ACC112 (cell line): ENCODE measurements at regions not wholly inside any gene's neighbourhood (a gene's known extent, or its start where the extent isn't known, plus 50 kb on each side); places are given as distances from the start of the nearest gene placed in this dataset.
"Not testable (repeated sequence)": the region's sequence is repeated elsewhere in the genome, so short reads cannot be mapped to it uniquely, and the experiment has no call there.

Experiments used
- H2AFZ ChIP-seq: fragments of 200-600 bp; sonication (generic); one replicate; pipeline ENCODE4 v1.6.0; 2017; ENCODE audit warnings: antibody characterized with exemption, low read length; ENCODE audit not compliant: unreplicated experiment
- H3K27ac ChIP-seq: fragments of 200-600 bp; sonication (generic); 2 replicates; pipeline ENCODE4 v1.5.1; 2014; ENCODE audit warnings: low read depth, mild to moderate bottlenecking, antibody characterized with exemption, low read length, moderate library complexity
- H3K27me3 ChIP-seq: fragments of 200-600 bp; sonication (generic); 2 replicates; pipeline ENCODE4 v1.6.1; 2014; ENCODE audit warnings: mild to moderate bottlenecking, antibody characterized with exemption, low read length, moderate library complexity, mixed read lengths; ENCODE audit not compliant: insufficient read depth
- H3K36me3 ChIP-seq: fragments of 200-600 bp; sonication (generic); 2 replicates; pipeline ENCODE4 v1.6.1; 2016; ENCODE audit warnings: mild to moderate bottlenecking, antibody characterized with exemption, low read length, moderate library complexity, mixed read lengths; ENCODE audit not compliant: insufficient read depth
- H3K4me1 ChIP-seq: fragments of 200-600 bp; sonication (generic); one replicate; pipeline ENCODE4 v1.6.1; 2016; ENCODE audit warnings: low read length, mixed read lengths; ENCODE audit not compliant: insufficient read depth, unreplicated experiment, control insufficient read depth
- H3K4me3 ChIP-seq: fragments of 200-600 bp; sonication (generic); 2 replicates; pipeline ENCODE4 v1.5.1; 2014; ENCODE audit warnings: mild to moderate bottlenecking, low read depth, low read length
- H3K79me2 ChIP-seq: fragments of 200-600 bp; sonication (generic); one replicate; pipeline ENCODE4 v1.6.0; 2016; ENCODE audit warnings: low read length; ENCODE audit not compliant: control insufficient read depth, unreplicated experiment, insufficient read depth

DNA sequence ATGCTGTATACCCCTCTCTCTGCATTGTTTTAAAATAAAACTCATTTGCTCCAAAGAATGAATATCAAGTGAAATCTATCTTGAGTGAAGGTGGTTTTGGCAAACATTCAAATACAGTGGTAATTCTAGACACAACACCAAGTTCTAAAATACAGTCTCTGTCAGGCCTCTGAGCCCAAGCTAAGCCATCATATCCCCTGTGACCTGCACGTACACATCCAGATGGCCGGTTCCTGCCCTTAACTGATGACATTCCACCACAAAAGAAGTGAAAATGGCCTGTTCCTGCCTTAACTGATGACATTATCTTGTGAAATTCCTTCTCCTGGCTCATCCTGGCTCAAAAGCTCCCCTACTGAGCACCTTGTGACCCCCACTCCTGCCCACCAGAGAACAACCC, 1201.5 kb downstream of the FLRT2 start:
- H2AFZ ChIP-seq, H3K36me3 ChIP-seq, H3K27me3 ChIP-seq, H3K4me1 ChIP-seq, H3K27ac ChIP-seq, H3K79me2 ChIP-seq, H3K4me3 ChIP-seq: not testable (repeated sequence)

DNA sequence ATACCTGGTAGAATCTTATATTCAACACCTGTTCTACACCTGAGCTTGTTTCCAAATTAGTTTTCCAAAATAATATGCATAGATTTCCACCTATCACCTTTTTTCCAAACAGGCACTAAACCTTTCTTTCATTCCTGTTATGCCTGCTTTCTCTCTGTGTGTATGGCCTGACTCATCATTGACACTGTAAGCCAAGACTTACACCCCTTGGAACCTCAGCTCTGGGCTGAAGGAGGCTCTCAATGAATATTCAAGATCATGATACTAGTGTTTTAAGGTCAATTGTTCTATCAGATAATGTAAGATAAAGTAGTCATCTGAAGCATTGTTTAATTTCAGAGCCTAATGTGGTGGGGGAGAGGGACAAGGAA, 1193.3 kb downstream of the FLRT2 start:
- no peaks in the 10 kb centered on the region for H3K4me1 ChIP-seq
- no peak overlapping the region for H3K27ac ChIP-seq
- no peaks in the 10 kb centered on the region for H3K79me2 ChIP-seq
- no peak overlapping the region for H2AFZ ChIP-seq
- H3K27me3 ChIP-seq, result no peaks in the 10 kb centered on the region
- H3K4me3 ChIP-seq, result no peak overlapping the region
- no peaks in the 10 kb centered on the region for H3K36me3 ChIP-seq

DNA sequence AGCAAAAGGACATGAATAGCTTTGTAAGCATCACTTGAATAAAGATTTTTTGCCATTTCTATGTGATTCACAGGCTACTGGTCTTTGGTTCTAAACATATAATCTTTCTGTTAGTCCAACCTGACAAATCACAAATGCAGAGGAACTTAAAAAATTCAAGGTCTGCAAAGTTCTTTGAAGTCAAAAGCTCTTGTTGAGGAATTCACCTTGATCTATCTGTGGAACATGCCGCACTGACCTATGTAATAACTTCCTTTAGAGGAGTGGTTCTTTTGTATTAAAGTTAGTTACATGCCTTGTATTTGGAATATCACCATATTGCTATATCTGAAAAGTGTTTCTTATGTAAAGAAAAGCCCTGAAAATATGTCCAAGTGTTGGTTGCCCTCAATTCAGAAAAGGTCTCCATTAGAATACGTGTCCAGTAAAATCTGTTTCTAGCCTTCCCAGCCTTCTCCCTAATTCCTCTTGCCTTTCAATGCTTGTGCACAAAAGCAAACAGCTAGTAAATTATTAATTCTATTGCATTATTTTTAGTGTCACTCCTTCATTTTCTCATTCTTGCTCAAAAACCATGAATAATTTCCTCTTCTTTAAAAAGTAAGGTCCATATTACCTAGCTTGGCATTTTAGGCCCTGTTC, 1192.8 kb downstream of the FLRT2 start:
- H2AFZ ChIP-seq, result no peak overlapping the region
- no peak overlapping the region for H3K4me3 ChIP-seq
- no peak overlapping the region for H3K27ac ChIP-seq
- no peaks in the 10 kb centered on the region for H3K36me3 ChIP-seq
- no peaks in the 10 kb centered on the region for H3K79me2 ChIP-seq
- no peaks in the 10 kb centered on the region for H3K4me1 ChIP-seq
- no peaks in the 10 kb centered on the region for H3K27me3 ChIP-seq

DNA sequence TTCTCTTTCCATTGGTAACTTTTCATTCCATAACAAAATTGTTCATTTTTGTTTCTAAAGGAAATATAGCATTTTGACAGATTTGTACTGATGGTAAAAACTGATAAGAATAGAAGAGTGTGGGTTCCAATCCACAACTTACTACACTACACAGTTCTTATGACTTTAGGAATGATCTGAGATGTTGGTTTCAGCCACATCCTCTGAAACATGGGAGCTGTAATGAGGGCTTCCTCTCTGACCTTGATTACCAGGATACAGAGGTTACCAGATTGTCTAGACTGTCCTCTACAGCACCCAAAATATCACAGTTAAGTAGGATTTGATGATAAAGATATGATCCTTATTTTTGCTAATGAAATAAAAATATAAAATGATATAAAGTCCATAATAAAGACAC, 1184.6 kb downstream of the FLRT2 start:
- Histone ChIP-seq H3K79me2 (no peaks in the 10 kb centered on the region), H3K4me1 (no peaks in the 10 kb centered on the region), H3K27me3 (no peaks in the 10 kb centered on the region), H3K4me3 (no peak overlapping the region), H2AFZ (no peak overlapping the region), H3K36me3 (no peaks in the 10 kb centered on the region), H3K27ac (no peak overlapping the region)

DNA sequence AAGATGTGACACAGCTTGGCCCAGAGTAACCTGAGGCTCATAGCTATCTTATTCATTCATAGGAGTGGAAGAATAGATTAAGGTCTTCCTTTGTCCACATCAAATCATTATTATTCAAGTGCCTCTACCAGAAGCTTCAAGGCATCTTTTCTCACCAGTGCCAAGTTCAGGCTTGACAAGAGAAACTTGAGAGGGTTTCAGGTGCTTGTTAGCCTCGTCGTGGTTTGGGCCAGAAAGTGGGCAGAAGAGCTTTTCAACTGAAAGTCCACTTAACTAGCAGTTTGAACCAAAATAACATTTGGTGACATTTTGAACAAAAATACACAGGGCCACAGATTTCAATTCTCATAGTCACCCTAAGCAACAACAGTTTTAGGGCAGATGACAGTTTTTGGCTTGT, 1184.2 kb downstream of the FLRT2 start:
- Histone ChIP-seq H3K36me3 (no peaks in the 10 kb centered on the region), H2AFZ (no peak overlapping the region), H3K4me1 (no peaks in the 10 kb centered on the region), H3K79me2 (no peaks in the 10 kb centered on the region), H3K27me3 (no peaks in the 10 kb centered on the region), H3K27ac (no peak overlapping the region), H3K4me3 (no peak overlapping the region)

DNA sequence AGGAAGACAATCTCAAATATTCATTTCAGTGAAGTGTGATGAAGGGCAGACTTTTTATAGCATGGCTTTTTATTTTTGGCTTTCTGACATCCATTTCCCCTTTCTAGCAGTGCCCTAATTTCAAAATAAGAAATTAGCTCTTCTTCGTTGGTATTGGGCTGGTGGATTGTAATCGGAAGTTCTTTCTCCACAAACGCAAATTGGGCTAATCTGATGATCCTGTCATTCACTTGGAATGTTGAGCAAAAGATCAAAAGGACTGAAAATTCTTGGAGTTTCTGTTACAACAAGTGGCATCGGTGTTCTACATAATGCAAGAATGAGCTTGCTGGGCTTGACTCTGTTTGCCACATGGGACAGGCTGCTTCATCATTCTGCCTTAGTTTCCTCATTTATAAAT, 1182.8 kb downstream of the FLRT2 start:
- Histone ChIP-seq H3K36me3 (no peaks in the 10 kb centered on the region), H3K27me3 (no peaks in the 10 kb centered on the region), H3K4me1 (no peaks in the 10 kb centered on the region), H3K4me3 (no peak overlapping the region), H3K79me2 (no peaks in the 10 kb centered on the region), H3K27ac (no peak overlapping the region), H2AFZ (no peak overlapping the region)

DNA sequence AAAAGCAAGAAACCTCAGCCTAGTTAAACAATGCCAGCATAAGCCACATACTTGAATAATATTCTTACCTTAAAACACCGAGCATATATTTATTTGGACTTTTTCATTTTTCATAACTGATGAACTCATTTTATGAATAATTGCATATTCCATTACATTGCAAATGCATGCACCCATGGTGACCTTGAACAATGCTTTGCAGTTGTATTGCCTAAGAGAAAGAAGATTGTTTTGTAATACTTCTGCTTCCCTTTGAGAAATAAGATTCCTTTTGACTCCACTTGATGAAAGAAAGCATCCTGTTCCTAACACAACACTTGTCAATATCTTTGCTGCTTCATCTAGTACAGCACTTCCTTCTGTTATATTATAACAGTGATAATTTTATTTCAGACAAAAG, 1182.2 kb downstream of the FLRT2 start:
- H3K79me2 ChIP-seq, result no peaks in the 10 kb centered on the region
- no peak overlapping the region for H3K27ac ChIP-seq
- no peak overlapping the region for H2AFZ ChIP-seq
- no peaks in the 10 kb centered on the region for H3K27me3 ChIP-seq
- H3K36me3 ChIP-seq, result no peaks in the 10 kb centered on the region
- no peaks in the 10 kb centered on the region for H3K4me1 ChIP-seq
- H3K4me3 ChIP-seq, result no peak overlapping the region

DNA sequence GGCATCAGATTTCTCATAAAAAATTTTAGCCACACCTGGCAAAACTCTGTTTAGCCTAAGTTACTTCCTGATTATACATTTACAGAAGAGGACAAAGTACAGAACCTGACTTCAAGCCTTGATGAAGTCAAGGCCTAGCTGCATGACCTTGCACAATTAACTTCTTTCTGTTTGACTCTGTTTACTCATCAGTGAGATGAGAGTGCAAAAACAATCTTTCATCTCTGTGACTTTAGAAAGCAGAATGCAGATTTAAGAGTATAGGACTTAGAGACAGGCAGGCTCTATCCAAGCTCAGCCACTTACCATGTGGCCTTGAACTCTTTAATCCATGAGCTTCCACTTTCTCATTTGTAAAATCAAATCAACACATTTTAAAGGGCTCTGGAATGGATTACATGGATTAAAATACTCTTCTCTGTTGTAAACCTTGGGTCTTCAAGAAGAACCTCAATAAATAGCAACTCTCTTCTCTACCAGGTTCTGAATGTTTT, 1178.9 kb downstream of the FLRT2 start:
- H3K4me1 ChIP-seq, result no peaks in the 10 kb centered on the region
- H3K79me2 ChIP-seq, result no peaks in the 10 kb centered on the region
- no peak overlapping the region for H3K27ac ChIP-seq
- H3K27me3 ChIP-seq, result no peaks in the 10 kb centered on the region
- no peak overlapping the region for H2AFZ ChIP-seq
- H3K4me3 ChIP-seq, result no peak overlapping the region
- H3K36me3 ChIP-seq, result no peaks in the 10 kb centered on the region

DNA sequence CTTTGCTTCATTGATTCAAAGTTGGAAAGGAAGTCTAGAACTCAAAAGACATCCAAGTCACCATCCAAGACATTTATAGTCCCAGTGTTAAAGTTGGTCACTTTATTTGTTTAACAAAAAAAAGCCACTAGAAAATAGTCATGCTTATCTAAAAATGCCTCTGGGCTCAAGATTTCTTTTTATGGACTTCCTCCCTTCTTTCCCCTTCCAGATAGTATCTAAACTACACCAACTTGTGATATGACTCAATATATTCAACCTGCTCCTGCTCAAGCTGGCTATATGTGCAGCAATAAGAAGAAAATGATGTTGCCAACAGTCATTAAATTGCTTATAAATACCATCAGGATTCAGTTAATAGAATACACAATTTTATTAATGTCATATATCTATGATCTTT, 1177.1 kb downstream of the FLRT2 start:
- Histone ChIP-seq H3K4me1 (no peaks in the 10 kb centered on the region), H3K4me3 (no peak overlapping the region)

DNA sequence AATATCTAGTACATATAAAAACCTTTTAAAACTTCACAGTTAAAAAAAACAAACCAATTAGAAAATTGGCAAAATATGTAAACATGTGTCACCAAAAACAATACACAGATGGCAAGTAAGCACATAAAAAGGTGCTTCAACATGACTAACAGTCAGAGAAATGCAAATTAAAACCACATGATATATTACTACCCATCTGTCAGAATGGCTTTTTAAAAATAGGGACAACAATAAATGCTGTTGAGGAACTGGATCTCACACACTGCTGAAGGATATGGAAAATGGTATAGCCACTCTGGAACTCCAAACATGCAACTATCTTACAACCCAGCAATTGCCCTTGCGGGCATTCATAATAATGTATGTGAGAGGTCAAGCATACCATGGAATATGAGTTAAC, 1153.6 kb downstream of the FLRT2 start:
- Histone ChIP-seq H3K4me1 (no peaks in the 10 kb centered on the region), H3K27ac (no peak overlapping the region), H3K27me3 (no peaks in the 10 kb centered on the region), H3K79me2 (no peaks in the 10 kb centered on the region), H3K36me3 (no peaks in the 10 kb centered on the region), H3K4me3 (no peak overlapping the region), H2AFZ (no peak overlapping the region)

More for the DNA sequence above, 1177.1 kb downstream of the FLRT2 start:
- H3K27me3 ChIP-seq, result no peaks in the 10 kb centered on the region
- H2AFZ ChIP-seq, result no peak overlapping the region
- H3K27ac ChIP-seq, result no peak overlapping the region
- no peaks in the 10 kb centered on the region for H3K36me3 ChIP-seq
- no peaks in the 10 kb centered on the region for H3K79me2 ChIP-seq

DNA sequence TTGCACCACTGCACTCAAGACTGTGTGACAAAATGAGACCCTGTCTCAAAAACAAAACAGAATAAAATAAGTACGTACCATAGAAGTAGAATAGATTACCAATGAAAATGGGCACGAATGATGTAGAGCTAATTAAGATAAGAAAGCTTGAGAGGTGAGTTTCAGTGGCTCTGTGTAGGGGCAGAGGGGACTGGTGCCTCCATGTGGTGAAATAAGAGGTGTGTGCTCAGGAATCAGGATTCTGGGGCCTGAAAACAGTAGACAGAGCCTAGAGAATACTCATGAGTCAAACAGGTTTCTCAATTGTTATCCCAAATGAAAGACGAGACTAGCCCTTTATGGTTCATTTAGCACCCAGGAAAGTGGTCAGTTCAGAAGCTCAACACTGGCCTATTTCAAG, 1145.1 kb downstream of the FLRT2 start:
- Histone ChIP-seq H3K27me3 (no peaks in the 10 kb centered on the region), H3K27ac (no peak overlapping the region), H3K4me1 (no peaks in the 10 kb centered on the region), H3K4me3 (no peak overlapping the region), H3K36me3 (no peaks in the 10 kb centered on the region), H2AFZ (no peak overlapping the region), H3K79me2 (no peaks in the 10 kb centered on the region)
